HL-60/S4 (cell line): ENCODE measurements at regions not wholly inside any gene's neighbourhood (a gene's known extent, or its start where the extent isn't known, plus 50 kb on each side); places are given as distances from the start of the nearest gene placed in this dataset.

Source experiments
- in situ Hi-C: fragments of 300-500 bp; cut with MboI; formaldehyde crosslinking; loops from 2 replicates; pipeline ENCODE4 v1.14.3; 2022; ENCODE audit warnings: low sequenced_read_pairs

GRCh38 chr10:4070921-4071660, 286.1 kb upstream of the KLF6 start:
- in situ Hi-C loops = no loop called here

DNA sequence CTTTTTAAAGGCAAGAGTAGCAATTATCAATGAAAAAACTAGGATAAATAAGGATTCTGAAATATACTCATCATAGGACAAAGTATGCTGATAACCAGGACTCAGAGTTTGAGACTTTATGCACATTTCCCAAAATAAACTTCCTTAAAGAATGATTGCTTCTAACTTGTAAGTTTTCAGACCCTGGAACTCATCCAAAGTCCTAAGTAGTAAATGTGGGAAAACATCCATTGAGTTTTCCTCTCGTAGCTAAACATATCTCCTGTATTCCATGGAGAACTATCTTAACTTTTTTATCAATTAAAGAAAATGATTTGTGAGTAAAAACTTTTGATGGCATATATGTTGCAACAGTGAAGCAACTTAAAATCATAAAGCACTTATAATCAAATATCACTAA, 285.2 kb upstream of the KLF6 start:
- in situ Hi-C loops = no loop called here

GRCh38 chr10:4069491-4069890, 284.5 kb upstream of the KLF6 start:
- in situ Hi-C loops = no loop called here

GRCh38 chr10:4068629-4069028, 283.6 kb upstream of the KLF6 start:
- in situ Hi-C loops = no loop called here

DNA sequence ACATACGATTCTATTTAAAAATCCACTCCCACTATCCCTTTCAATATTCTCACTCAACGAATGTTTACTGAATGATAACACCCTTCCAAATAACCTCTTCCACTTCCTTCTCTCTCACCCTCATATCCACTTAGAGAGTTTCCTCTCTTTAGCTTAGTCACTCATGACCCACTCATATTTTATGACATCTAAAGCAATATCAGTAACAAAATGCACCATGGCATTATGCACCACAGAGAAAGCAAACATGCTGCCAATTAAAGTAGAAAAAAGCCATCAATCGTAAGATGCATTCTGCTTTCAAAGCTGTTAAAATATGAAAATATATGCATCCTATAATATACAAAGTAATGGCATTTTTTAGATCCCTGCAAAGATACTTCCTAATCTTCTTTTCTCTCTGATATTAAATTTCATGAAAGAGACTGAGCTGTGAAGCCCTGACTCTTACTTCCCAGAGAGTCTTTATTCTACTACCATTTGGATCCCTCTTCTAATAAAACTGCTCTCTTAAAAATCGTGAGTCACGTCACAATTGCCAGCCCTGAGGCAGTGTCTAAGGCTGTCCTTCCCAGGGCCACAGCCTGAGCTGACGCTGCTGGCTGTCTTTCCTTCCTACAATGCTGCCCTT, 283.0 kb upstream of the KLF6 start:
- in situ Hi-C loops = no loop called here

GRCh38 chr10:4067531-4067930, 282.5 kb upstream of the KLF6 start:
- in situ Hi-C loops = no loop called here

- in situ Hi-C loops = no loop called here
Observed at GRCh38 chr10:4066581-4067390, 281.8 kb upstream of the KLF6 start.

DNA sequence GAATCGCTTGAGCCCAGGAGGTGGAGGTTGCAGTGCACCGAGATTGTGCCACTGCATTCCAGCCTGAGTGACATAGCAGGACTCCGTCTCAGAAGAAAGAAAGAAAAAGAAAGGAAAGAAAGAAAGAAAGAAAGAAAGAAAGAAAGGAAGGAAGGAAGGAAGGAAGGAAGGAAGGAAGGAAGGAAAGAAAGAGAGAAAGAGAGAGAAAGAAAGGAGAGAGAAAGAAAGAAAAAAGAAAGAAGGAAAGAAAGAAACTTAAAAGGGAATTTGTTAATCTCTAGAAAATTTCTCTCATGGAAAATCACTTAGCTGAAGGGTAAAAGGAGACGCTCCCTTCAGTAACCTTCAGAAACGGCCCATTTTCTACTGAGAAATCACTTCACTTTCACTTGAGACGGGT, 279.5 kb upstream of the KLF6 start:
- in situ Hi-C loops = no loop called here

DNA sequence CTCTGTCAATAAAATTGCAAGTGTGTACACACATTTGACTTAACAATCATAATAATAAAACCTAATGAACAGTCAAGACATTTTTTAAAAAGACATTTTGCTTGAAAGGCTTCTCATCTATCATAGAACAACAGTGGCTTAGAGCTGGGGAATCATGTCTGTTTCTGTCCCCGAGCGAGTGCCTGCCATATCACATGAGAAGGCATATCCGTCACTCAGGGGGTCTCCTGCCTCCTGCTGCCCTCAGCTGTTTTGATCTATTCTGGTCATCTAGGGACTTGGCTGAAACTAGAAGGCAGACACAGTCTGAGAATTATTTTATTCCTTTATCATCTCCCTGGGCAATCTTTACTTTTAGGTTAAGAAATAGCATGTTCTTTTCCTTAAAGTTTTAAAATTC, 278.7 kb upstream of the KLF6 start:
- in situ Hi-C loops = no loop called here

DNA sequence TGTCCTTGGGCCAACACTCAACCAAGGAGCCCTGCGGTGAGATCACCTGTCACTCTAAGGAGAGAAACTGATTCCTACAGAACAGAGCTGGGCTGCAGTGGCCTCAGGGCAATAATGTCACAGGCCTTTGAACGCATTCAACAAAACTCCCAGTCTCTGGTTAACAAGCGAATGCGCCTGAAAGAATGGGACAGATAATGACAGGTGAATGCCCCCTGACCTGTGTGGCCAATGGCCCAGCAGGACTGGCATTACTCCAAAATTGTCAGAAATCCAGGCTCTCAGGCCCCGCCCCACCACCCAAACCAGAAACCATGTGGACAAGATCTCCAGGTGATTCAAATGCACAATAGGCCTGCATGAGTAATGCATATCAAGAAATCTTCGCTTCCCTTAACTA, 277.7 kb upstream of the KLF6 start:
- in situ Hi-C loops = no loop called here

DNA sequence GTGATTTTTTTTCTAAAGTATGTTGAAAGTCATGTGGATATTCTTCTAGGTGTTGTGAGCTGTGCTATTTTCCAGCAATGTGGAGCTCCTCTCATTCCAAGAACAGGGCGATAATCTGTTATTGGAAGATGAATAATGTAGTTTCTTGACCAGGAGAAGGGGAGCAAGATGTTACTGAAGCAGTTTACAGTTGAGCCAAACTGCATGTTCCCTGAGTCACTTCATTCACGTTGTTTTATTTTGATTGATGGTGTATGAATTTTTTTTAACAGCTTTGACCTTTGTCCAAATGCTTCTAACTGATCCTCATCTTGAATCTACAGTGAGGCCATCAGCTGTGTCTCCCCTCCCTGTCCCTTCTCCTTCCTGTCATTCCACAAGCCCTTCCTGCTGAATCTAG, 277.1 kb upstream of the KLF6 start:
- in situ Hi-C loops = no loop called here

DNA sequence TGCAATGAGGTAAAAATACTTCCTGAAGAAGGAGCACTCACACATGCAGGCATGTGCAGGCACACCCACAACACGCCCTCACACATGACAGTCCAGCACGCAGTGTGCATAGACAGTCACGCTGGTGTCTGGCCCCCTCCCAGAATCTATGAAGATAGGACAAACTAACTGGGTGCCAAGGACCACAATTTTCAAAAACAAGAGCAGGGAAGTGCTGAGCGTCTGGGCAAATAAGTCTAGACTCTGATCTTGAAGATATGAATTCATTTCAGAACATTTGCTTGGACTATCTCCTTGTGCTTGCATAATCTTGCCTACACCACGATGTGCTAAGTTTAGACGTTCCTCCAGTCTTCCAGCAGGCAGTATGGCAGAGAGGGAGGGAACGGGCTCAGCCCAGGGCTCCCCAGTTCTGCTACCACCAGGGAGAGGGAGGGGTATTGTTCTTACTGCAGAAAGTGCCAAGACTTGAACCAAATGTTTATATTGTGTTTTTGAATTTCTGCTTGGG, 276.5 kb upstream of the KLF6 start:
- in situ Hi-C loops = no loop called here

- in situ Hi-C loops = no loop called here
Observed at GRCh38 chr10:4059471-4060138, 274.6 kb upstream of the KLF6 start.

- in situ Hi-C loops = no loop called here
Observed at GRCh38 chr10:4058514-4059029, 273.6 kb upstream of the KLF6 start.

GRCh38 chr10:4057725-4058513, 272.9 kb upstream of the KLF6 start:
- in situ Hi-C loops = no loop called here

DNA sequence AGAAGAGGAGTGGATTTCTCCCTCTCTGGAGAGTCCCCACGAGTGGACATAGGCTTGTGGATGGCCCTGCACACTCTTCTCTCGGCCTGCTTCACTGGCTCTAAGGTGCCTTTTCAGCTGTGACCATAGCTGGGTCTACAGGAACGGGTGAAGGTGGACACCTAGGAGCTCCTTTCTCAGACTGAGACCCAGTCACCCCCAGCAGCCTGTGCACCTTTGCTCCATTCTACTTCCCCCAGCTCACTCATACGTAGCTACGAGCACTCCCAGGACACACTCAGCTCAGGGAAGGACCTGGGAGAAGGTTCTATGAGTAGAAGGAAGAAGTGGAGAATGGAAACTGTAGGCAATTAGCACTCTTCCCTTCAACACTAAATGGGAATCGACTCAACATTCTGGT, 272.0 kb upstream of the KLF6 start:
- in situ Hi-C loops = no loop called here

- in situ Hi-C loops = no loop called here
Observed at GRCh38 chr10:4054656-4055435, 269.8 kb upstream of the KLF6 start.

GRCh38 chr10:4053940-4054339, 268.9 kb upstream of the KLF6 start:
- in situ Hi-C loops = no loop called here

GRCh38 chr10:4051641-4052151, 266.7 kb upstream of the KLF6 start:
- in situ Hi-C loops = no loop called here
